DMS79 (cell line): ENCODE measurements at regions not wholly inside any gene's neighbourhood (a gene's known extent, or its start where the extent isn't known, plus 50 kb on each side); places are given as distances from the start of the nearest gene placed in this dataset.

Experiments
- DNase-seq: peaks from one replicate; lab custom pipeline; 2025; lab: John Stamatoyannopoulos, UW

DNA sequence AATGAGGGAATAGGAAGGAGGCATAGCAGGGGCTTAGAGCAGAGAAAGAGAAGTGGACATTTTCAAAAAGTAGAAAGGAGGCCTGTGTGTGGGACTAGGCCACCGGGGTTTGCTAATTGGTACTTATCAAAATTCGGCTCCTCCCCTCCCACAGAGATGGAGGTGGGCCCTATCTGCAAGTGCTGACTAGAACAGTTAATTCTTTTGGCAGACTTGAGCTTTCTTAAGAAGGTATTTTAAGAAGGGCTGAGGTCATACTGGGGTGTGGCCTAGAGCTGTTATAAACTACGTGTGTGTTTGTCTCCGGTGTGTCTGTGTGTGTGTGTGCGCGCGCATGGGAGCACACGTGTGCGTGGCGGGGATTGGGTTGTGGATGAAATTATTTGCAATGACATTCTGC is 1086.5 kb downstream of the EFNA5 start:
- DNase-seq, result no peak

DNA sequence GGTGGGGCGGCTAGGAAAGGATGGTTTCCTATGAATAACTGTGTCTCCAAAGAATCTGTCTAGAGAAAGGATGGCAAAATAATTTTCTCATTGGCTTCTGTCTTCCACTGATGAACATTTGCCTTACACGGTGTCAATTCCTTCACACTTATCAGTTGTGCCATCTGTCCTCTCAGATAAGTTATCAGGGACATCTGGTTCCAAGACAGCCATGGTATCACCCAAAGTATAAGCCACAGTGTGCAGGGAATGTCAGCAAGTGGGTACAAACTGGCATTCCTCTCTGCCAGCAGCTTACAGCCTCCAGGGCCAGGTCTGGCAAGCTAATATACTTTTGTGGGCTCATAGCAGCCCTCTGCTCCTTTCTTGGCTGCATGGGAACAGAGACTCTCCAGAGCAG is 1092.0 kb downstream of the EFNA5 start:
- no peak for DNase-seq

DNA sequence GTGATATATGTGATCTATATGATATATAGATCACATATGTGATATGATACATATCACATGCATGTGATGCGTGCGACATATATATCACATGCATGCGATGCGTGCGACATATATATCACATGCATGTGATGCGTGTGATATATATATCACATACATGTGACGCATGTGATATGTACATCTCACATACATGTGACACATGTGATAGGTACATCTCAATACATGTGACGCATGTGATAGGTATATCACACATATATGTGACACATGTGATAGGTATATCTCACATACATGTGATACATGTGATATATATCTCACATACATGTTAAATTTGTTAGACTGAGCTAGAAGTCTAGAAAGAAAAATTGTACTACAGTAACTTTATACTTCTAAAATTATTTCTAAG is 1095.9 kb downstream of the EFNA5 start:
- no peak for DNase-seq

DNA sequence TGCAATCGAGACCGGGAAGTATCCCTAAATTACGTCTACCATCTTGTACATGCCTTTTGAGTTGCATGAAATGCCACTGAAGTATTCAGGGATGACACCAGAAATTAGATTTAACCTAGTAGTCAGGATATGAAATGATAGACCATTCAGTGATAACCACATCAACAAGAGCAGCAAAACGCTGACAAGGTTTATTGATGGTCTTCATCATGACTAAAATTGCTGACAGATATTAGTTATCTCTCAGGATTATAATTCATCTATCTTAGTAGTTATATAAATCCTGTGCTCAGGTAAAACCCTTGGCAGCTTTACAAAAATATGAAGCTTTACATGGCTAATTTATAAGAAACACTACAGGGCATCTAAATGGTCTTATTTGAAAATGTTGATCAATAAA is 1104.7 kb downstream of the EFNA5 start:
- DNase-seq, result no peak

DNA sequence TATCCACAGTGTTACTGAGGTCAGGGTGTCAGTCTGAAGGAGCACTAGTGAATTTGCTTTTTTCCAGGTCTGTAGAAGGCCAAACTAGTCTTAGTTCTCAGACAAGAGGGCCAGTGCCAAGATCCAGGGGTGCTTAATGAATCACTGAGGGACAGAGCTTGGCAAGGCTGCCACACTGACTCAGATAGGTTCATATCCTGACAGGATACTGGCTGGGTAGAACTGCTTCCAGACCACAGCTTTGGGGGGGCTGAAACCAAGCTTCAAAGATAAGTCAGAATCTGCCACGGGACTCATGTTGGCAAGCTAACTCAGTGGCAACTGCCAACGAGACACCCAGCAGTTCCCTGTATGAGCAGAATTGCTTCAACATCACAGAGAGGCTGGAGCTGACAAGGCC is 1125.4 kb downstream of the EFNA5 start:
- no peak for DNase-seq

DNA sequence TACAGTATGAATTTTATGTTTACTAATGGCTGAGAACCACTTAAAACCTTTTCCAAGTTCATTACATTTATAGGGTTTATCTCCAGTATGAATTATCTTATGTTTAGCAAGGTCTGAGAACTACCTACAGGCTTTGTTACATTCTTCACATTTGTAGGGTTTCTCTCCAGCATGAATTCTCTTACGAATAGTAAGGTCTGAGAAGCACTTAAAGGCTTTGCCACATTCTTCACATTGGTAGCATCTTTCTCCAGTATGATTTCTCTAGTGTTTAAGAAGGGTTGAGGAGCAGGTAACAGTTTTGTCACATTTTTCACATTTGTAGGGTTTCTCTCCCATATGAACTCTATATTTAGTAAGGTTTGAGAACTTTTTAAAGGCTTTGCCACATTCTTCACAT is 1127.4 kb downstream of the EFNA5 start:
- DNase-seq, result no peak

DNA sequence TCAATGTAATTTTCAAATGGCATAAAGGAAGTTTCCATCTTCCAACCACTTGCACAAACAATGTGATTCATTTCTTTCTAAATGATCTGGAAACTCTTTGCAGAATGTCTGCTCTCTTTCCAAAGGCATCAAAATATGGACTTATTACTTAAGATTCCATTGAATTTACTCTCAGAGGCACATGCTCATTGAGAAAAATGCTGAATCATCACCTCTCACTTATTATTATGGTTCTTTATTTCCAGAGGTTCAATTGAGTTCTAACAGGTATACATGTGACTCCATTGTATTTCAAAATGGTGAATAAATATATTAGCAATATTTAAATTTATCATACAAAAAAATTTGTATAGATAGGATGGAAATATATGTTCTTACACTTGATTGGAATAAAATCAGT is 1140.6 kb downstream of the EFNA5 start:
- no peak for DNase-seq

DNA sequence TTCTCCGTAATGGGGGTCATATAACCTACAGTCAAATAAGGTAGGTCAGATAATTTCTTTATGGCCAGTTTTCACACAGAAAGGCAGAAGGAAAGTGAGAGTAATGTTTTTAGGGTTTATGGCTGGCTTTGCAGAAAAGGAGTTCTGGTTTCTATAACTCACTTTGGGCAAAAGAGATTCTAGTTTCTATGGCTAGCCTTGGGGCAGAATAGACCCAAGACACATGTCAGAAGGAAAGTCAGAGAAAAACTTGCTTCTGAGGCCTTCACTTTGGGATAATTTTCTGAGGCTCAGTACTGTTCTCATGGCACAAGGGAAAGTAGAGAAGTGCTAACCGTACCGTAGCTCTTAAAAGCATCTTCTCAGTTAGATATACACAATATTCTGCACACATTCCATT is 1145.3 kb downstream of the EFNA5 start:
- DNase-seq, result no peak

DNA sequence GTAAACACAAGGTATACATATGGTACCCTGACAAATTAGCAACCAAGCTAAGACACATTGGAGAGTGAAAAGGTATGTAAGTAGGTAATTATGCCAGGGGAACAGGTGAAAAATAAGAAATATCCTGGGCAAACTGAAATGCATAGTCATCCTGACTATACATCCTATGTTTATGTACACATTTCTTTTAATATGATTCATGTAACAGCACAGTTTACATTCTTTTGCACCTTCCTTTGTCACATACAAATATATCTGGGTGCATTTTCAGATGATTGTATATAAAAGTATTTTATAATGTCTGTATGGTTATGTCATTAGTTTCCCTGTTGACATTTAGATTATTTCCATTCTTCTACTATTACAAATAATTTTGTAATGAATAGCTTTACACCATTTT is 1146.9 kb downstream of the EFNA5 start:
- no peak for DNase-seq

DNA sequence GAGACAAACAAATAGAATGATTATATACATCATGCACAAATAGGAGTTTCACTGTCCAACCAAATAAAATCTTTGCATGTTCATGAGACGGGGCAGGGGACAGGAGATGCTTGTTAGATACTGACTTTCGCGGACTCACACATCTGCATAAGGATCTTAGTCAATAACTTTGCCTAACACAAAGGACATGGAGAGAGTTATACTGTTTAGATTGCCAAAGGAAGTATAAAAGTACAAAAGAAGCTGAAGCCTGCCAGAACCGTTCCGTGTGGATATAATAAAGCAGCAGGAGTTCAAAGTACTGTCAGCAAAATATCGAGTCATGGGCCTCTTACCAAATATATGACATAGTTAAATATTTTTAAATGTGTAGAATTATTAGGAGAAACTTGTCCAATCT is 1148.4 kb downstream of the EFNA5 start:
- no peak for DNase-seq

DNA sequence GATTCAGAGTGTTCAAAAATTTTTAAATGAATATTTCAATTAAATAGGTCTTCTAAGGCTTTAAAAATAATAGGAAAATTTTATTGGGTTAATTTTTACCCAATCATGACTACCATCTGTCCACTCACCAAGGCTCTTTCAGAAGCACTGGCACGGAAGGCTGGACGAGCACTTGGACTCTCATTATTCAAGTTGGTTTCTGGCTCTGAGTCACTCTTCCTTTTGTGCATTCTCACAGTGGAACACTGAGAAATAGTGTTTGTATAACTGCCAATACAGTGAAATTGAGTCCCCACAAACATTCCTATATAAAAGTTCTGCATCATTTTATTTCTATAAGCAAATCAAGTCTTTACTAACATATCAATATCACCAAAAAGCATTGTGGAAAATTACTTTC is 1149.0 kb downstream of the EFNA5 start:
- DNase-seq, result no peak

DNA sequence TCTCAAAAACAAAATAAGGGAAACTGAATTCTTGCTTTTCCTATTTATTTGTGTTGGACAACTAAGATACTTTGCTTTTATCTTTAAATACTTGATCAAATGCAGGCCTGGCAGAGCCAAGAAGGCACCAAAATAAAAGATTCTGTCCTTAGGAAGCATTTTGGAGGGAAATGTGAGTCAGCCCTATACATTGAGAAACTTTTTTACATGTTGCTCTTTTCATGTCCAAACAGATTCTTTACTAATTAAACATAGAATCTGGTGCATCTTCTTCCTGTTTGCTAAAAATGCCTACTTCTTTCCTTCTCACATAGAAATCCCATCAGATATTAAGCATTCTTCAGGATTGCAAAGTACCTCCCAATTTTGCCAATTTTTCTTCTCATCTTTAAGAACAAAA is 1160.4 kb downstream of the EFNA5 start:
- no peak for DNase-seq

DNA sequence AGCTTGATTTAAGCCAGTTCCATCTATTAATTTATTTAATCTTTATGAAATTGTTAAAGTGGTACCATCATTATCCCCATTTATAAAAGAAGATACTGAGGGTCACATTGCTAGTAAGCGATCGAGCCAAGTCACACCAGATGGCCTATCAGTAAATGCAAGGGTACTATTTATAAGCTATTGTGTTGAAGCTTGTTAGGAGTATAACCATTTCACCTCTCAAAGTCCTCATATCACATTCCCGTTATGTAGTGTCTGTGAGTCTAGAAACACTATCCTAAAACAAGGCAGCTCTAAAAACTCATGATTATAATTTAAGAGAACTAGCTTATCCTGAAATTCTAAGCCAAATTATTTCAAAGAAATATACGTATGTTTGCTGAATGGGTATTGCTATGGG is 1161.8 kb downstream of the EFNA5 start:
- no peak for DNase-seq

DNA sequence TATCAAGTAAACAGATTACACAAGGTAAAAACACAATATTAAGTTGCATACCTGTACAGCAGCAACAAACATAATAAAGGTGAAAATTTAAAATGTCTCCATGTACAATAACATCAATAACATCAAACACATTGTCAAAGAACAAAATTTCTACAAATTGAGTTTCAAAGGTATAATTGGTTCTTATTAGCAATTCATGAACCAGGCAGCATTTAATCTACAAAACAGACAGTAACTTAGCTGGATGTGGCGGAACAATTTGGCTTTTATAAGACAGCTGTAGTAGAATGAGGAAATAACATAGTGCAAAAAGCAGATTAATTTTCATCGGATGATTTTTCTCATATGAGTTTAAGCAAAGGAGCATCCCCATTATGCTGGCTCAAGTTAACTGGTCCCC is 1176.8 kb downstream of the EFNA5 start:
- no peak for DNase-seq

DNA sequence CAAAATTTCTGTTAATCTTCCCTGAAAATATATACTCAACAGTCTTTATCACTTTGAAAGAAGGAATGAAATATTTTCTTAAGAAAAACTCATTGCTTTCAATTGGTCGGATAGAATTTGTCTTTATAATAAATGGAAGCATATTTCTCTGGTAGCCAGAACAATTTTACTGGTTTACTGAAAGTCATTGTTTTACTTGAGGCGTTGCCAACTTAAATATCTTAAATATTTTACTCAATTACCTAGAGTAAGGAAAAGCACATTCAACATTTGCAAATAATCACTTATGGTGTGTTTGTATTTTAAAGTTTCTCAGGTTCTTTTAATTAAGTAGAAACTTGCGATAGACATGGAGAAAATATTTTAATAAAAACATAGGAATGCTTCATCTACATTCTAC is 1181.7 kb downstream of the EFNA5 start:
- DNase-seq, result no peak

DNA sequence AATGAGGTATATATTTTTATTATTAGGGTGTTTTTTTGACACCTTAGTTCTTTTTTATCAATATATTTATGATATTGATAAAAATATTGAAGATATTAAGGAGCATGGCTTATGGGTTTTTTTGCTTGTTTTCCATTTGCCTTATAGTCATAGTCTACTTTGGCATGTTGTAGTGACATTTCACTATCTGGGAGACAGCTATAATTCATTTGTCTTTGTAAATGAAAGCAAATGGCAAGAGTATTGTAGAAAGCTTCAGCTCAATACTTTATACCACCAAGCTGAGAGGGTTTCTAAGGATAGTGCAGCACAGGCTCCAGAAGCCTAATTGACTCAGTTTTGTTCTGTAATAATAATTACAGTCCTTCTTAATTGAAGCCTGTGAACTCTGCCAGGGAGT is 1182.3 kb downstream of the EFNA5 start:
- no peak for DNase-seq

DNA sequence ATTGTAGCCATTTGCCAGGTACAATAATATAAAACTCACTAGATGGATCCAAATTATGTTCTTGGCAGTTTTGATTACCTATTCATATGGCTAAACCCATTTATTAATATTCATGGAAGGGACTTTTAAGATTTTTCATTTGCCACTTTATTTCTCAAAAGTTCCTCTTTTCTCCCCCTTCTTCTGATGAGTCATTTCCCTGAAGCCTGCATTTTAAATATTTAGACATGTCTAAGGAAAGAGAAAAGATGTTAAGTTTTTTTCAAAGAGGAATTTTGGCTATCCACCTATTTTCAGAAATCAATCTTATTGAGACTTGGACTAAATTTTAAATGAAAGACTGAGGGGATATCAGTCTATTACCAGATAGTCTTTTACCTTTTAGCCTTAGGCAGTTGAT is 1189.4 kb downstream of the EFNA5 start:
- no peak for DNase-seq

DNA sequence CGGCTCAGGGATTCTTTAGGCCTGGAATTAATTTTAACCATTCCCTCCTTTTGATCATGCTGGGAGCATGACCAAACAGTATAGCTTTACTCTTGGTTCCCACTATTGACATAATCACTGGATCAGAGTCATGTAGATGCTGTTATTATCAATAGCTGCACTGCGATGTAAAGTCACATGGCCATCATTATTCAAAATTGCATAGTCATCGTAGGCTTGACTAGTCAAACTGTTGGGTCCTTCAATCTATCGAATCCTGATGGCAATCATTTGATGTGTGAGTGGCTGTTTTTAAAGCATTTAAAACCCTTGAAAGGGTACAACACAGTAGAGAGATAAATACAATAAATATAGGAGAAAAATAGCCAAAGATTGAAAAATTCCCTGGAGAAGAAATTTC is 1194.1 kb downstream of the EFNA5 start:
- no peak for DNase-seq

DNA sequence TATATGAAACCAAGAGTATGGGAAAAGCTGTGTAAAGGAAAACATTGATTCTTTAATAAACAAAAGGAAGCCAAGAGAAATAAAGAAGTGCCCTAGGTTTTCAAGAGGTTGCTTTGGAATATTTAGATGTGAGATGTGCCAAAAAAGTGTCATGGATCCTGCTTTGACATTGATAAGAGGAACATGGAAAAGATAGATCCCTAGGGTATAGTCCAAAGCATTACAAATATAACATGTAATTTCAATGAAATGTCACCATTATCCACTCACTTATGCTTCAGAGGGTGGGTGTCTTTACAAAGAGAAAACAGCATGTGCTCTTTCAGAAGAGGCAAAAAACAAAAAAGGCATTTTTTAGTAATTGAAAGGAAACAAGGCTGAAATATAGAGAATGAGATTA is 1196.7 kb downstream of the EFNA5 start:
- DNase-seq, result no peak

DNA sequence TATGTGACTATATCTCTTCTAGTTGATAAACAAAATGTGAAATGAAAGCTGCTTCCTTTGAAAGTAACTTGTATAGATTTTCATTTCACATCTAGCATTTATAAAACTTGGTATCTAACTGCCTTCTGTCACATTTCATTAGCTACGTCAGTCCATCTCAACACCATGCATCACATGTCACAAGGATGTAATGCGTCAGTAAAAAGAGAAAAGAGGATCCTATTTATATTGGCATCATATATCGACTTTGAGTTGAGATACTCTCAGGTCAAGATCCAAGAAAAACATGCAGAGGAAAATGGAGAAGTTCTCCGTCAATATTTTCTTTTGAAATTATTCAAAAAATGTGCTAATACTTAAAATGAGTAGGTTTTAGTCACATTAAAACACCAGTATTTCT is 1211.2 kb downstream of the EFNA5 start:
- no peak for DNase-seq

DNA sequence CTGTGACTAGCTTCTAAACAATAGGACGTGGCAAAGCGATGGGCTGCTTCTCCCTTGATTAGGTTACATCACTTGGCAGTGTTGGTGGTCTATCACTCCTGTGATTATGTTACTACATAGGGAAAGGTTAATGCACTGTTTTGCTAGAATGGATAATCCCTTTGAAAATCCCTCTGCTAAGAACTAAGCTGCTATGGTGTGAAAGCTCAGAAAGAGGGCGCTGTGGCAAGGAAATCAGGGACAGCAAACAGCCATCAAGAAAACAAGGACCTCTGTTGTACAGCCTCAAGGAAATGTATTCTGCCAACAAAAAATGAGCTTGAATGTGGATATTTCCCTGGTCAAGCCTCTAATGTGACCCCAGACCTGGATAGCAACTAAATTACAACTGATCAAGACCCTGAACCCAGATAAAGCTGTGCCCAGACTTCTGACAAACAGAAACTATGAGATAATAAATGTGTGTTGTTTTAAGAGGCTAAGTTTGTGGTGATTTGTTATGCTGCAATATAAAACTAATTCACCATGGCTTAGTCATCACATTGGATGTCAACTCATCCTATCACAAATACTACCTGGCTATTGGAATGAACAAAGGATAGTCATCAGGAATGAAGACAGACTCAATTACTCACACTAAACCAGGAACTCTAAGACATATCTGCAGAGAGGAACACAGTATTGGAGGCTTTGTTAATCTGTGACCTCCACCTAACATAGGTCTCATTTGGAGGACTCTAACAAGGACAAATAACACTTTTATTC is 1215.9 kb downstream of the EFNA5 start:
- no peak for DNase-seq

DNA sequence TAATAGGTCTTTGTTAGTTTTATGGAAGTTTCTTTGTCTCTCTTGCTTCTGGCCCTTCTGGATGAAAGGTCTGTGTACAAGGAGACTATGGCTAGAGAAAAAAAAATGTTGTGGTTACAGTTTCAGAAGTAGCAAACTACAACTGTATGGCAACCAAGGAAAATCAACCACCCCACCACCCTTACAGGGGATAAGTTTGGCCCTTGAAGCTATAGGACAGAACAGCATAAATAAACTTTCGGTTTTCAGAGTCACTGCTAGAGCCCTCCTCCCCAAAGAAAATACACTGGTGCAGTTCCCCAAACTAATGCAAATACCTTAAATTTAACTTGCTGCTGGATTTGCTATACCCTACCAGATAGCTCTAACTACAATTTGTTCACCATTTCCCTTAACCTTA is 1216.7 kb downstream of the EFNA5 start:
- DNase-seq, result no peak

DNA sequence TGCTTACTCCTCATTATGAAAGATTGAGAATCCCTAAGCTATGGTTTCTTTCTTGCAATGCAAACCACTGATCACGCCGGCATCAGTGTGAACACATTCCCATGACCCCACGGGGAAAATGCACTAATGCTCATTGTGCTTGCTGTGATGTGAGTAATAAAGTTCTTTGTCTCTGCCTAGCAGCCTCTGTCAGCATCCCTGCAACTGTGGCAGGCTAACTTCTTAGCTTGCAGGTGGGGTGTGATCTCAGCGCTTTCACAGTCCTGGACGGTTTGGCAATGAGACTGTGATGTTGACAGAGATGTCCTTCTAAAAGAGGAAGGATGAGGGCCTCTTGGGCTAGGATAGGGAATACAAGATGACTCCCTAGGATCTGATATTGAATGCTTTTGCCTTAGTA is 1218.7 kb downstream of the EFNA5 start:
- DNase-seq, result no peak

DNA sequence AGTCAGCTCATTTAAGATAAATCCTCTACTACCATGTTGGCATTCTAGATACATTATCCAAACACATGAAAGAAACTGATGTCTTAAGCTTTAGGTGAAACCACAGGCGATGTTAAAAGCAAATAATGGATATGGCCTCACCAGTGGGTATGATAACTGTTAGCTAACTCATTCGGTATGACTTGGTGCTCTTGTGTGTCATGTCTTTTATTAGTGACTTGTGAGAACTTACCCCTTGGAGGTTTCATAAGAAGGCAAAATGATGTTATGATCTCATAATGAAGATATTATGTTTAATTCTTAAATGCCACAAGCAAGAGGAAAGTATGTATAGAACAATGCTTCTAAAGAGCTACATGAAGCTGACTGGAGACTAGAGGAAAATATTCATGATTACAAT is 1227.0 kb downstream of the EFNA5 start:
- DNase-seq, result no peak

DNA sequence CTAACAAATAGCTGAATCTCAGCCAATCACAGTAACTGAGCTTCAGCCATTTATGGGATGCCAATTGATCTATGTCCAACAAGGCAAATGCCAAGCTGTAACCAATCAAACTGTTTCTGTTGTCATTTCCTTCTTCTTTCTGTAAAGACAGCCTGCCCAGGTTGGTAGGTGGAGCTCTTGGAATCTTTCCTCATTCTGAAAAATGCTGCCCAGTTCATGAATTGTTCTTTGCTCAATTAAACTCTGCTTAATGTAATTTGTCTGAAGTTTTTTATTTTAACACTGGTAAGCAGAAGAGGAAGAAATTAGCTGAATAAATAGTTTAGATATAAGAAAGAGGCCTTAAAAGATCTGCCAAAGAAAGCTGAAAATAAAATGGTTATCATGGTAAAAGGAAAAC is 1235.6 kb downstream of the EFNA5 start:
- DNase-seq, result no peak
